HCT116 (cell line): ENCODE measurements at regions not wholly inside any gene's neighbourhood (a gene's known extent, or its start where the extent isn't known, plus 50 kb on each side); places are given as distances from the start of the nearest gene placed in this dataset.

ENCODE experiments used
- ATAC-seq: fragments of 200-7000 bp; cut with Tn5 transposase; 2 replicates; pipeline ENCODE4 v1.9.1; 2020; ENCODE audit warnings: mild to moderate bottlenecking, moderate library complexity
- BruUV-seq: library from RNA; stranded (reverse); fragments of 400-500 nt; replicated peaks from 2 replicates; lab custom pipeline; 2021; lab: Mats Ljungman, UMichigan
- CTCF ChIA-PET: fragments of 300-600 bp; sonication (Branson Sonifier 250); formaldehyde crosslinking; loops from one replicate; lab custom pipeline; 2021; ENCODE audit warnings: antibody characterized with exemption; lab: Charles Lee
- POLR2A ChIA-PET: fragments of 300-600, 350-600 bp; sonication (Branson Sonifier 250); formaldehyde crosslinking; loops from one replicate; lab custom pipeline; 2021; ENCODE audit warnings: antibody characterized with exemption; lab: Charles Lee
- RAD21 ChIA-PET, 2 experiments: fragments of 300-600 bp; sonication (Branson Sonifier 250); formaldehyde crosslinking; loops; one replicate each; lab custom pipeline; 2023; ENCODE audit warnings: low total read pairs in 2 of 2; ENCODE audit not compliant: uncharacterized antibody in 2 of 2, unreplicated experiment in 2 of 2, low non-redundant PET in 1 of 2; lab: Charles Lee
- DNase-seq: peaks from one replicate; pipeline ENCODE4 v3.0.0-alpha.2; 2010; ENCODE audit warnings: low read depth, low spot score
- H2AFZ ChIP-seq: fragments of 200-600 bp; shearing (Covaris generic), sonication (generic); 2 replicates; pipeline ENCODE4 v1.6.1; 2017; ENCODE audit warnings: low read depth, mixed run types, mixed read lengths, antibody characterized with exemption, low read length; ENCODE audit not compliant: poor library complexity, severe bottlenecking
- H3K27ac ChIP-seq: 2 replicates; pipeline ENCODE4 v1.5.1; 2012; ENCODE audit warnings: low read depth, low read length
- H3K27me3 ChIP-seq: fragments of 200-600 bp; sonication (generic); 2 replicates; pipeline ENCODE4 v1.6.1; 2016; ENCODE audit warnings: mixed run types, low read length, mixed read lengths; ENCODE audit not compliant: insufficient read depth
- H3K36me3 ChIP-seq, 2 experiments: fragments of 200-500 bp in 1 of 2; fragments of 200-600 bp in 1 of 2; sonication (Bioruptor generic) in 1 of 2; sonication (generic) in 1 of 2; 2 replicates each; pipeline versions ENCODE4 v1.5.1 to v1.6.1; 2014 to 2016; ENCODE audit warnings: low read length in 2 of 2, inconsistent platforms in 1 of 2, mixed read lengths in 1 of 2, mixed run types in 1 of 2; ENCODE audit not compliant: insufficient read depth in 2 of 2, control insufficient read depth in 1 of 2
- H3K4me1 ChIP-seq, 2 experiments: fragments of 200-600 bp in 1 of 2; sonication (generic) in 1 of 2; 2 replicates each; pipeline versions ENCODE4 v1.5.1 to v1.6.1; 2012 to 2017; ENCODE audit warnings: low read length in 2 of 2, inconsistent platforms in 1 of 2, mild to moderate bottlenecking in 1 of 2, mixed read lengths in 1 of 2, mixed run types in 1 of 2, moderate library complexity in 1 of 2; ENCODE audit not compliant: insufficient read depth in 2 of 2, control insufficient read depth in 1 of 2
- H3K4me2 ChIP-seq: fragments of 200-600 bp; sonication (generic); 2 replicates; pipeline ENCODE4 v1.6.1; 2017; ENCODE audit warnings: mixed run types, low read length, mixed read lengths
- H3K4me3 ChIP-seq, 2 experiments: fragments of 200-600 bp in 1 of 2; sonication (generic) in 1 of 2; replicated peaks in 1 of 2; 2 replicates each; pipeline ENCODE4 v1.5.1; 2011 to 2016; ENCODE audit warnings: low read length in 2 of 2, control low read depth in 1 of 2, low read depth in 1 of 2, mild to moderate bottlenecking in 1 of 2, mixed read lengths in 1 of 2, mixed run types in 1 of 2
- H3K79me2 ChIP-seq: fragments of 200-600 bp; sonication (generic); 2 replicates; pipeline ENCODE4 v1.6.1; 2017; ENCODE audit warnings: mild to moderate bottlenecking, mixed run types, low read length, moderate library complexity, mixed read lengths; ENCODE audit not compliant: insufficient read depth
- H3K9ac ChIP-seq: fragments of 200-600 bp; sonication (generic); 2 replicates; pipeline ENCODE4 v1.6.1; 2016; ENCODE audit warnings: low read length, mixed read lengths
- H3K9me2 ChIP-seq: fragments of 200-600 bp; sonication (generic), shearing (Covaris generic); 2 replicates; pipeline ENCODE4 v1.6.1; 2017; ENCODE audit warnings: mixed run types, mild to moderate bottlenecking, moderate library complexity; ENCODE audit not compliant: insufficient read depth
- H3K9me3 ChIP-seq, 2 experiments: fragments of 200-500 bp in 1 of 2; fragments of 200-600 bp in 1 of 2; sonication (Bioruptor generic) in 1 of 2; sonication (generic) in 1 of 2; 2 replicates each; pipeline ENCODE4 v1.6.1; 2014 to 2017; ENCODE audit warnings: low read length in 2 of 2, mixed read lengths in 2 of 2, inconsistent platforms in 1 of 2, low read depth in 1 of 2, mild to moderate bottlenecking in 1 of 2, mixed run types in 1 of 2, moderate library complexity in 1 of 2; ENCODE audit not compliant: control insufficient read depth in 1 of 2, insufficient read depth in 1 of 2
- H4K20me1 ChIP-seq: fragments of 200-600 bp; sonication (generic), shearing (Covaris generic); 2 replicates; pipeline ENCODE4 v1.6.1; 2017; ENCODE audit warnings: mixed run types, mild to moderate bottlenecking, moderate library complexity; ENCODE audit not compliant: insufficient read depth
- CEBPB ChIP-seq: IDR thresholded peaks from 2 replicates; pipeline ENCODE4 v1.6.1; 2012; ENCODE audit warnings: low read depth
- CTCF ChIP-seq, 3 experiments: fragments of 200-600 bp in 1 of 3; sonication (generic) in 1 of 3; IDR thresholded peaks in 2 of 3; conservative IDR thresholded peaks in 1 of 3; 2 replicates each; pipeline ENCODE4 v1.5.1; 2012 to 2017; ENCODE audit warnings: low read depth in 2 of 3, low read length in 2 of 3, antibody characterized with exemption in 1 of 3, borderline replicate concordance in 1 of 3, control low read depth in 1 of 3, mild to moderate bottlenecking in 1 of 3, mixed read lengths in 1 of 3, mixed run types in 1 of 3, moderate library complexity in 1 of 3; ENCODE audit not compliant: insufficient read depth in 1 of 3
- ELF1 ChIP-seq: IDR thresholded peaks from 2 replicates; pipeline ENCODE4 v1.6.1; 2012; ENCODE audit warnings: low read depth, borderline replicate concordance
- EZH2 ChIP-seq: fragments of 200-600 bp; sonication (generic); IDR thresholded peaks from 2 replicates; pipeline ENCODE4 v1.6.1; 2017; ENCODE audit warnings: antibody characterized with exemption, mixed run types
- FOSL1 ChIP-seq: IDR thresholded peaks from 2 replicates; pipeline ENCODE4 v1.6.1; 2012; ENCODE audit warnings: low read depth
- JUND ChIP-seq: IDR thresholded peaks from 2 replicates; pipeline ENCODE4 v1.6.1; 2012
- POLR2AphosphoS5 ChIP-seq: IDR thresholded peaks from 2 replicates; pipeline ENCODE4 v1.6.1; 2011; ENCODE audit warnings: mild to moderate bottlenecking, low read depth, low read length, moderate library complexity
- SIN3A ChIP-seq: IDR thresholded peaks from 2 replicates; pipeline ENCODE4 v1.6.1; 2012; ENCODE audit warnings: low read depth
- SP1 ChIP-seq: IDR thresholded peaks from 2 replicates; pipeline ENCODE4 v1.6.1; 2012; ENCODE audit warnings: low read depth
- SRF ChIP-seq: IDR thresholded peaks from 2 replicates; pipeline ENCODE4 v1.6.1; 2012; ENCODE audit warnings: low read depth
- ZFX ChIP-seq: fragments of 450-650 bp; IDR thresholded peaks from 2 replicates; pipeline ENCODE4 v1.6.1; 2017
- intact Hi-C: fragments of 100-400 bp; cut with micrococcal nuclease; formaldehyde crosslinking; loops from 2 replicates; pipeline ENCODE4 v1.10.0; 2022

GRCh38 chr6:121799574-121799973, 364.1 kb downstream of the GJA1 start:
- BruUV-seq: no TSS peak
- Histone ChIP-seq H3K27ac (no peak overlapping the region), H3K9me2 (no peaks in the 10 kb centered on the region), H2AFZ (no peak overlapping the region), H3K79me2 (no peaks in the 10 kb centered on the region), H3K36me3 (no peaks in the 10 kb centered on the region), H3K4me3 (no peak overlapping the region), H3K4me1 (peaks cover 2 to 10% of the 10 kb centered on the region in 2 experiments), H4K20me1 (no peaks in the 10 kb centered on the region), H3K4me2 (no peak overlapping the region), H3K9ac (no peak overlapping the region), H3K9me3 (peaks cover 0 to 6% of the 10 kb centered on the region in 2 experiments; a peak in 1 of 4 replicates), H3K27me3 (no peaks in the 10 kb centered on the region)
- ChIA-PET POLR2A (no interaction called here), CTCF (no interaction called here), RAD21 (no interaction called here)
- ATAC-seq: no peak
- TF ChIP-seq EZH2 (no peak), SIN3A (no peak), POLR2AphosphoS5 (no peak), JUND (no peak), SRF (no peak), ELF1 (no peak), FOSL1 (no peak), ZFX (no peak), SP1 (no peak), CTCF (IDR thresholded peaks at IDR 0.05 in 2 of 3, conservative IDR thresholded peaks at IDR 0.05 in 1 of 3; ENCODE audit: borderline replicate concordance in 1 of 3, insufficient read depth in 1 of 3, low read depth in 2 of 3, low read length in 2 of 3) (no peak), CEBPB (no peak)
- DNase-seq: no peak
- intact Hi-C loops: no loop called here

- CTCF ChIA-PET: no interaction called here
- no peaks in the 10 kb centered on the region for H3K79me2 ChIP-seq
- no peak overlapping the region for H2AFZ ChIP-seq
- H3K9me3 ChIP-seq: peaks cover 0 to 6% of the 10 kb centered on the region in 2 experiments; a peak in 1 of 4 replicates
- no peaks in the 10 kb centered on the region for H3K36me3 ChIP-seq
- no peak overlapping the region for H3K9ac ChIP-seq
- no peak overlapping the region for H3K27ac ChIP-seq
- TF ChIP-seq ZFX: no peak
- POLR2A ChIA-PET: no interaction called here
- peaks cover 0 to 5% of the 10 kb centered on the region in 2 experiments; a peak in 2 of 4 replicates for H3K4me1 ChIP-seq
- H3K4me3 ChIP-seq: no peak overlapping the region
- RAD21 ChIA-PET: no interaction called here
- H4K20me1 ChIP-seq: no peaks in the 10 kb centered on the region
- no peaks in the 10 kb centered on the region for H3K9me2 ChIP-seq
- BruUV-seq: no TSS peak
- no peak overlapping the region for H3K4me2 ChIP-seq
- no peaks in the 10 kb centered on the region for H3K27me3 ChIP-seq
- intact Hi-C loops: no loop called here
- no peak for ATAC-seq
- DNase-seq: no peak
Measured at GRCh38 chr6:121800047-121800446, 364.6 kb downstream of the GJA1 start.
